NCI-H2196 (cell line): ENCODE measurements at regions not wholly inside any gene's neighbourhood (a gene's known extent, or its start where the extent isn't known, plus 50 kb on each side); places are given as distances from the start of the nearest gene placed in this dataset.
"Not testable (repeated sequence)": the region's sequence is repeated elsewhere in the genome, so short reads cannot be mapped to it uniquely, and the experiment has no call there.

Source experiments
- DNase-seq: peaks from one replicate; lab custom pipeline; 2025; ENCODE audit not compliant: unreplicated experiment; lab: John Stamatoyannopoulos, UW

- DNase-seq = no peak
Measured at GRCh38 chr14:54241517-54241916, 155.3 kb upstream of the CDKN3 start.

- no peak for DNase-seq
Measured at GRCh38 chr14:54251356-54251755, 145.5 kb upstream of the CDKN3 start.

DNA sequence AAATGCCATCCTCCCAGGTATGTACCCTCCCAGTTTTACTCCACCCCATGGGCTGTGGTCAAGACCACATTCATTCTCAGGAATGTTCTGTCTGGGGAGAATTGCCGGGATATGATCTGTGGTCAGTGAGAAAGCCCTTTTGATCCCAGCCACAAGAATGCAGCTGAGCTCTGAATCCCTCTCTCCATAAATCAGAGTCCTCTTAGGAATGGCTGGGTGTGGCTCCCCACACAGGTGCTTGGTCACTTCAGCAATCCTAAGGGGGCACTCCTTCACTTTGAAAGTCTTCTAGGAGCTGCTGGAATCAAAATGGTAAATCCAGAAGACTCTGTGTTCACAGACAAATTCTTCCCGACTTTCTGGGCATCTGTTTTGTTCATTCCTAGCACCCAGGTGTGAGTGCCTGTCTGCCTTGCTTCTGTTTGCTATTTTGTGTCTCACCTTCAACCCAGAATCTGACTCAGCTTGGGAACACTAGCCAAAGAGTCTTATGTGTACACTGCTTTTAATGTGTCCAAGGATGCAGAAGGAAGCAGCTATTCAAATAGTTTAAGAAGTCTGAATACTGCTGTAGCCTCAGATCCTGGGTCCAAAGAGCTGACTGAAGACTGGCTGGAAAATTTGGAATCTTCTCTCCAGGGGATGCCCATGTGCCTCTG is 144.6 kb upstream of the CDKN3 start:
- no peak for DNase-seq

DNA sequence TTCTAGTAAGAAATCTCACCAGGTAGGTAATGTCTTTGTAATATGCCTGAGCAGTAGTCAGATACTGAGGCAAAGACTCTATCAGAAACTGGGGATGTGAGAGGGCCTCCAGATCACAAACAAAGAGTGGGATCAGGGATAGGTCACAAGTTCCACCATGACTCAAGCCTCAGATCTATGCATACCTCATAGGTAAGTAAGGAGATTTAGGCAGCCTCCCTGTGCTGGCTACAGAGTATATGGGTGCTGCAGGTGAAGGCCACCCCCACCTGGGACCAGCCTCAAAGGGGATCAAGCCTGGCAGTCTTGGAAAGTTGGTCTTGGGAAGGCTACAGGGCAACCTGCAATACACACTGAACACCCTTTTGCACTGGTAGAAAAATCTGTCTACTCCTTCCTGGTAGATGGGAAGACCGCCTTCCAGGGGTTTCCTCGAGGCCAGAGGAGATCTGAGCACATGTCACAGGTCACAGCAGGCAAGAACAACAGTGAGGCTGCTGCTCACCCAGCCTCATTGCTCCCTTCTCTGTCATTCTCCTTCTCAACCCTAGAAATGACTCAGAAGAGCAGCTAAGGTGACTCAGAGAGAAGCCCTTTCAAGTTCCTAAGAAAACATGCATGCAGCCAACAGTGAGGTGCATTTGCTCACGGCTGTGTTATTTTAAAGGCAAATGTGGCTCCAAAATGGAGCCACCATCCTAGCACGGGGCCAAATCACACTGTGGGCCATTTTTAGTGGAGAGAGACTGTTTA is 143.4 kb upstream of the CDKN3 start:
- DNase-seq = no peak

DNA sequence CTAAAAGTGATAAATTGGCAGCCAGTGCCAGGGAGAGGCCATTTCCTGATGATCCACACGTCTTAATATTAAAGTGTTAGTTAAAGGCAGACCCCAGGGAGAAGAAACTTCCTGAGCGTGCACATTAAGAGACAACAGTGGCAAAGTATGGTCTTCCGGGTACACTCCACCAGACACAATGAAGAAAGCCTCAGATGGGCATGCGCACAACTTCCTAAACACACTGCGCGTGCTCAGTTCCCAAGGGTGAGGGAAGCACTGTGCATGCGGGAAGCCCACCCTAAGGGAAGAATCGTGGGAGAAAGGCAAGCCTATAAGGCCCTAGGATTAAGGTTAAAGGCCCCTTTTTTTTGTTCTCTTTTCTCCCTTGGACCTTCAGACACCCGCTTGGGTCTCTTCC is 140.7 kb upstream of the CDKN3 start:
- no peak for DNase-seq

DNA sequence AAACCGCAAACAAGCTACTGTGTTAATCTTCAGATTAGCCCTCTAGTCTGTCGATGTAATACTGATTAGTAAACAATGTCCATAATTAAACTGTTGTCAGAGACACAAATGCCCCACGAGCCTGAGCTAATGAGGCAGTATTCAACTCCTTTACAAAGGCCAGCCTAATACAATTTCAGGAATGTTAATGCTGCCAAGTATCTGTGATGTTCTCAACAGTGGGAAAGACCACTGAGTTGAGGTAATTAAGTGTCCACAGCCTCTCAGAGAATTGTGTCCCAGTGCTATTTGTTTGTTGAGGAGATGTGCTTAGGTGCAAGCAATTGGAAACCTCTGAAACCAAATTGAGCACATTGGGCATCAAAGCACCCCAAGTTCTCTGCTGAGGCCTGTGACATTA is 139.4 kb upstream of the CDKN3 start:
- no peak for DNase-seq

GRCh38 chr14:54258382-54258781 is 138.4 kb upstream of the CDKN3 start:
- DNase-seq = no peak

- DNase-seq = no peak
Measured at GRCh38 chr14:54259821-54260220, 137.0 kb upstream of the CDKN3 start.

GRCh38 chr14:54261283-54261682 is 135.5 kb upstream of the CDKN3 start:
- DNase-seq = no peak

GRCh38 chr14:54266616-54267015 is 130.2 kb upstream of the CDKN3 start:
- not testable (repeated sequence) for DNase-seq

DNA sequence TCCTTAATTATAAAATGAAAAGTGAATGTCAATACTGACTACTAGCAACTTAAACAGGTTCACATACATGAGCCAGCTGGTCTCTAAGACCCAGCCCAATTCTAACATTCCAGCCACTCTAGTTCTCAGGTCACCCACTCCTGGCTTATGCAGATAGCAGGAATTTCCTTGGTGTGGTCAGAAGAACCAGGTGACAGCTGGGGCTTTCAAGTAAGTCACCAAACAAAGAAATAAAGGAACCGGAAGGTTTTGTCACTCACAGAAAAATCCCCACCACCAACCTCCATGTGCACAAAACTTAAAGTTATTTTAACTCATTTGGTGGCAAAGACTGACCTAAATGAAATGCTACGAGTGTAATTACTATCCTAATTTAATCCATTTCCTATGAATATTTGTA is 129.6 kb upstream of the CDKN3 start:
- DNase-seq = no peak

DNA sequence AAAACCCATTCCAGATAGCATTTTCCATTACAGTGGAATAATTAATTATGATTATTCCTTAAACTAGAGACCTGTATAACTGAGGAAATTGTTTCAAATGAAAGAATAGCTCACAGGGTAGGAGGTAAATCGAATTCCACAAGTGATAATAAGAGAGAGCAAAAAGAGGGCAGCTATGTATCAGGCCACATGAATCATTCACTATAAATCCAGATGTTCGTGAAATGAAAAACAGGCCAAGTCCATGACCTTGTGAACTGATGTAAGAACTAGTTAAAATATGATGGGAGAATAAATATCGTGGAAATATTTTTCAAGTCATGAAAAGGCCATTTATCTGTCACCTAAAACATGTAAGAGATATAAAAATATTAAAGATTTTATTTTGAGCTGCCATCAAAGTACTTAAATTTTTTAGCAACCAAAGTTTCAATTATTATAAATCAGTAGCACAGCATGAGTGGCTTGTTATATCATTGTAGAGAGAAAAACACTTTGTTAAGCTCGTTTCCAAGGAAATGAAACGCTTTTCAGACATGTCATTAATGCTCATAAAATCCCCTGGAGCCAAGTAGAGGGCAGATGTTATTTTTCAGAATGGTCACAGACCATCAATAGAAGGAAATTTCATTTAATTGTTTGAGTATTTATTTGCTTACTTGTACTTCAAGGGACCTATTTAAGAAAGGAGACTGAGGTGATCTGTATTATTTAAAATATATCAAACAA is 120.6 kb upstream of the CDKN3 start:
- no peak for DNase-seq

DNA sequence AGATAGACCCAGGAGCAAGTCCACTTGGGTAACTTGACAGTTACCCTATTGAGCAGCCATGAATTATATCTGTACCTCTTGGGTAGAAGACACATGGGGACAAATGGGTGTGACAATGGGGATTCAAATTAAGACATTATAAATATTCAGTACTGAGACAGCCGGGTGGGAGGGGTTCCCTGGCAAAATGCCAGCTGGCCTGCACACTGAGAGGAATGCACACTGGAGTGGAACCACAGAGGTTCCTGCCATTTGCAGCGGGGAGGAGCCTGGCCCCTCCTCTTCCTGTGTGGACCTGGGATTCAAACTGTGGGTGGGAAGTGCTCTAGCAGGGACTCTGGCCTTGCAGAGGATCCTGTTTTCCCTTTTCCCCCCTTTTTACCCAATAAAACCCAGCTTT is 118.7 kb upstream of the CDKN3 start:
- no peak for DNase-seq

DNA sequence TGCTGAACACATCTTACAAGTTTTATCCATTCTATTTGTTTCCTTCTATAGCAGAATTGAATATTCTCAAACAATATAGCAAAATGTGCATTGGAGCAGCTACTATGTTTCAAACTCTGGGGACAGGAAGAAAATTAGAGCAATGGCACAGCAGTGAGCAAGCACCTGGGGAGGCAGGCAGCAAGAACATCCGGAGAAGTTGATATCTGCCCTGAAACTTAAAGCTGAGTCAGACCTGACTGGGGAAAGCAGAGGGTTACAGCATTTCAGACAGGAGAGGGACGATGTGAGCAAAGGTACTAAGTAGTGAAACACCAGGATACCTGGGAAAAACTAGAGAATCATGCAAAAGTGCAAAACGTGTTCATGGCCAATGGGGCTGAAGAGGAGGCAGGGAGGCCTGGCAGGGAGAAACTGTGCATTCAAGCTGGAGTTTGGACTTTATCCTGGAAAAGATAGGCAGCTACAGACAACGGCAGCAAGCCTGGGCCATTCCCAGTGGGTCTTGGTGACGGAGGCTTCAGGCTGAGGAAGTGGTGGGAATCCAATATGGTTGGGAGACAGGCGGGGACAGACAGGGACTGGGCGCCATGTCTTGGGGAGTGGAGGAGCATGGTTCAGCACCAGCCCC is 118.0 kb upstream of the CDKN3 start:
- no peak for DNase-seq

GRCh38 chr14:54282849-54283248 is 114.0 kb upstream of the CDKN3 start:
- DNase-seq = no peak

GRCh38 chr14:54285030-54285429 is 111.8 kb upstream of the CDKN3 start:
- no peak for DNase-seq

DNA sequence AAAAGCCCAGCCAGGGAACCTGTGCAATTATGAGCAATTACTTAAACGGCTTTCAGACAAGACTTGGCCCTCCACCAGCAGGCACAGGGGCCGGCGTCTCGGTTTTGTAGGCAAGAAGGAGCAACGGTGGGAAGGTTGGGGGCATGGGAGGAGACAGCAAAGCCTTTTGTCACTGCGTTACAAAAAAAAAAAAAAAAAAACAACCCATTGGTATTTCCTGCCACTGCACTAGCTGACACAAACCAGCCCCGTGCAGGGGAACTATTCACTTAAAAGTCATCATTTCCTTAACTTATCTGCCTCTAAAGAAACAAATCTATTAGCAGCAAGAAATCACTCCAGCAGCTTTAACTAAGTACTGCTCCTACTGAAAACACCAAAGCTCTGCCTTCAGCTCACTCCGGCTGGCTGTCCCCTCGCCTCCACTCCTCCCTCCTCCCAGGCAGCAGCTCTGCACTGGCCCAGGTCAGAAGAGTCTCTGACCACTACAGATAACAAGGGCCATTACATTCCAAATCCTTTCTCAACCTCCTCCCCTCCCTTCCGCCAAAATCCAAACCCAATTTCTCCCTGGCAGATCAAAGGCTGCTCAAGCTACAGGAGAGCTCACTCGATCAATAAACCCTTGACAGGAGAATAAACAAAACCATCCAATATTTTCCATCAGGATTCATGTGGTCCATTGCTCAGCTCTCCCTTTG is 105.2 kb upstream of the CDKN3 start:
- DNase-seq = no peak

DNA sequence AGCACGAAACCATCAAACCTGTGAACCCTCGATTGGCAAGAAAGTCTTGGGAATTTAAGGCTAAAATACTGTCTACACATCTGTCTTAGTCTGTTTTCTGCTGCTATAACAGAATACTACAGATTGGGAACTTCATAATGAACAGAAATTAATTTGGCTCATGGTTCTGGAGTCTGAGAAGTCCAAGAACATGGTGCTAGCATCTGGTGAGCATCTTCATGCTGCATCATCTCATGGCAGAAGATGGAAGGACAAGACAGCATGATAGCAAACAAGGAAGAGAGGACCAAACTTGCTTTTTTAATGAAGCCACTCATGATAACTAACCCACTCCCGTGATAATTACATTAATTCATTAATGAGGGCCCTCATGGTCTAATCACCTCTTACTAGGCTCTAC is 102.0 kb upstream of the CDKN3 start:
- no peak for DNase-seq

DNA sequence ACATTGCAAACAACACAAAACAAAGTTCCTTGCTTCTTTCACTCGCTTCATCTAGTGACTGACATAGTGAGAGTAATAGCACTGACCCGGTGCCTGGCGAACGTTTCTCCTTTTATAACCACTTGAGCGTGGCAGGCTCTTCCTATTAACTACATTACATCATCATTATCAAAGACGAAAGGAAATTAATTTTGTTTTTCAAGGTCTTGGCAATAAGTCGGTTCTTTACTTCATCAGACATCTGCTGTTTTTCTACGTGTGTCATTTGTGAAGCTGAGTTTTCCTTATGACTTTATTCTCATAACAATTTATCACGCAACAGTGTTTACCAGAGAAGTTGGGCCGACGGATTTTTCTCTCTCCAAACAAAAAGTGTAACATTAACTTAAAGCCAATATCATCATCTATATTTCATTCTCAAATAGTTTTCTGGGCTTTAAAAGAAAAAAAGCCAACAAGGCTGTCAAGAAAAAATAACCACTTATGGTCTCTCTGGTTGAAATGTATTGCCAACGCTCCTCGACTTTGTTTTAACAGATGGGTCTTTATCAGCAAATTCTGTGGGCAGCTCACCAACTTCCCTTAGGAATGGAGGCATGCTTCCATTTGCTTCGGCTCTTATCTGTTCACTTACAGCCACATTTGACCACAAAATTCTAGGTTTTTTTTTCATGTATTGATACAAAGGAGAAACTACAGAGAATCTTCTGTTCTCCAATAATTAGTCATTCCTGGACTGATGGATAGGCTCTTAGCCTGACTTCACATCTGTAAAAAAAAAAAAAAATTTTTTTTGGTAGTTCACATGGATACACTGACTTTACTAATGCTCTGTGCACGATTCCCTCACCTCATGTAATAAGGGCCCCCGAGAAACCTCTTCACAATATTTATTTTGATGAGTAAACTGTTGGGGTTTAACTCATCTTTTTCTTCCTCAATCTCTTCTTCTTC is 97.1 kb upstream of the CDKN3 start:
- DNase-seq = no peak

DNA sequence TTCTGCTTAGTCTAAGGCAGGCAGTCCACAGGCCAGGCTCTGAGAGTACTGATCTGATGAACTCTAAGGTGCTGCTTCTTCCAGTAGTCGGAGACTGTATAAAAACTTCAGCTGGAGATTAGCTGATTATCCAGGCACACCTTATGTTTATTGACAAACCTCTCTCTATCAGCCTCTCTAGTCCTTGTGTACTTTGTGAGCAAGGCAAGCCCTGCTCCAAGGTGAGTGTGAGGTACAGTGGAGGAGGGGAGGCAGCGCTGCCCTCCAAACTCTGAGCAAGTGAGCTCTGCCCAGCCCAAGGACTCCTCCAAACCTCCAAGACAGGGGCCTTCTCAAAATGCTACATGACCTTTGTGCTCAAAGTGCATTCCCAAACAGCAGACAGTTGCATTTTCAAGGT is 95.9 kb upstream of the CDKN3 start:
- DNase-seq = no peak
